IPS DF 4.7 (cell line): ENCODE measurements at regions not wholly inside any gene's neighbourhood (a gene's known extent, or its start where the extent isn't known, plus 50 kb on each side); places are given as distances from the start of the nearest gene placed in this dataset.

ENCODE experiments used
- DNase-seq: peaks from one replicate; pipeline ENCODE4 v3.0.0-alpha.2; 2013; ENCODE audit warnings: low spot score; ENCODE audit errors: extremely low read depth

DNA sequence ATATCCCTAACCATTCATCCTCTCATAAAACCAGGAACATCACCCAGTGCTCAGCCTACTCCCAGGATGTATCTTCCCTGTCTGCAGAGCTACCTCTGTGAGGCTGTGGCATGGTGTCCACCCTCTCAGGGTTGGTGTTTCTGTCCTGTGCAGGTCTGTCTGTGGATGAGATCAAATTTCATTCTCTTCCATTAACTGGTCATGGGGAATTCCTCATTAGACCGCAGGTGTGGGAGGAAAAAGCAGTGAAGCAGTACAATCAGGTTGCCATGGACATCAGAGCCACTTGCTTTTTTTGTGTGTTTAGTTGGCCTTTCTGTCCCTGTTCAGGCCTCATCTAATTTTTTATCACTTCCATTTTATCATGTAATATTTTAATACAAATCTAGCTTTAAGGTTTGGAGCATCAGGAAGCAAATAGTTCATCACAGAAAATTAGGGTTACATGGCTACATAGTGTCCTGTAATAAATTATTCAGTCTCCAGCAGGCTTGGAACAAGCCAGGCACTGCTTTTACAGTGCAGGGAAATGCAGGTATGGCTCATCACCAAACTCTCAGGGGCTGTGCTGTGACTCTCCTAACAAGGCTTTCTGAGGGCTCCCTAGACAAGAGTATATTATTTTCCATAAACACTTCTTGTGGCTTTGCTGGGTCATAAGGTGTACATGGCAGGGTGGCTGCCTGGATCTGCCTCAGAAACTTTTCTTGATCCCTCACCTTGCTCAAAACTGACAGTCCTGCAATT lies 594.9 kb upstream of the IGFBP3 start:
- no peak for DNase-seq

- DNase-seq: no peak
These were observed 592.4 kb upstream of the IGFBP3 start for GRCh38 chr7:46513447-46513848.

DNA sequence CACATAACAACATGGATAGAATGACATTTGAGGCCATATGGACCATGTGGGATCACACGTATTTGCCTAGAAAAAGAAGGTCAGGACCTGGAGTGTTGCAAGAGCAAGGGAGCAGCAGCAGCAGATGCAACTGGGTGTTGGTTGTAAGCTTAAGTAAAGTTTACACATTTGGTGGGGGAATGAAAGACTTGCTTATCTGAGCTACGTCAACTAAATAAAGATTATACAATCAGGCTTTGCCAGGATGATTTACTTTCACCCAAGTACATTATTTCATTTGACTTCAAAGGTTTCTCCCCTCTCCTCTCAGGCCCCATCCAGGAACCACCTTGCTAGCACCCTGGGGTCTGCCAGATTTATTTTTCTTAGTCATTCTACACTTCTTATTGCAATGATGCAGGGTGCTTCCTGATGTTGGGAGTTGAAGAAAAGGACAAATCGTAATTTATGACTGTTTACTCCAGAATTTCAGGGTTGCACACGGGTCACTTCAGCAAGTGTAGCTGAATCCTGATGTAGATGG lies 591.9 kb upstream of the IGFBP3 start:
- DNase-seq: no peak

- DNase-seq: no peak
These were observed 590.6 kb upstream of the IGFBP3 start for GRCh38 chr7:46511442-46512215.

DNA sequence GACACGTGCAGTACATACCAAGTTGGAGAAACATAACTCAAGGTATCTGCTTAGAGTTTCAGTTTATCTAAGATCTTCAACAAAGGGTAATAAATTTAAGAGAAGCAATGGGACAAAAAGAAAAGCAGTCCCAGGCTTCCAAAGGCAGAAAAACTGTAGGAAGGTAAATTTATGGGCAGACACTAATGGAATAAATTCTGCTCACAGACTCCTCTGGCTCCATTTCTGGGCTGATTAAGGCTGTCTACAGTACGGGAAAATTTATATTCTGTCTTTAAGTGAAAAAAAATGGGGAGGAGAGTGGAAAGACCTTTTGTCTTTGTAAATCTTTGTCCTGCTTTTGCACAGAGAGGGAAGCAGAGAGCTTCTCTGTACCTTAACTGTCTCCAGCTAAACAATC lies 587.5 kb upstream of the IGFBP3 start:
- DNase-seq: no peak

- DNase-seq: no peak
These were observed 586.5 kb upstream of the IGFBP3 start for GRCh38 chr7:46507560-46507959.

DNA sequence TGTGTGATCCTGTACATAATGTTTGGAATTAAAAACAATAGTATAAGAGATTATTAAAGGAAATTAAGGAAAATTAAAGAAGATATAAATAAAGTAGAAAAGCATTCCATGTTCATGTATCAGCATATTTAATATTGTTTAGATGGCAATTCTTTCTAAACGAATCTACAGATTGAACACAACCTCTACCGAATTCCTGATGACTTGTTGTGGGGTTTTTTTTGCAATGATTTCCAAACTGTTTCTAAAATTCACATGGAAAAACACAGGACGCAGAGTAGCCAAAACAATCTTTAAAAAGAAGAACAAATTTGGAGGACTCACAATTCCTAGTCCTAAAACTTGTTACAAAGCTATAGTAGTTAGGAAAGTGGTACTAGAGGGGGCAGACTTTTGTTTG lies 573.4 kb upstream of the IGFBP3 start:
- DNase-seq: no peak

- no peak for DNase-seq
These were observed 573.0 kb upstream of the IGFBP3 start for GRCh38 chr7:46494028-46494427.

GRCh38 chr7:46493196-46493595 lies 572.1 kb upstream of the IGFBP3 start:
- DNase-seq: no peak

GRCh38 chr7:46492466-46492865 lies 571.4 kb upstream of the IGFBP3 start:
- no peak for DNase-seq

DNA sequence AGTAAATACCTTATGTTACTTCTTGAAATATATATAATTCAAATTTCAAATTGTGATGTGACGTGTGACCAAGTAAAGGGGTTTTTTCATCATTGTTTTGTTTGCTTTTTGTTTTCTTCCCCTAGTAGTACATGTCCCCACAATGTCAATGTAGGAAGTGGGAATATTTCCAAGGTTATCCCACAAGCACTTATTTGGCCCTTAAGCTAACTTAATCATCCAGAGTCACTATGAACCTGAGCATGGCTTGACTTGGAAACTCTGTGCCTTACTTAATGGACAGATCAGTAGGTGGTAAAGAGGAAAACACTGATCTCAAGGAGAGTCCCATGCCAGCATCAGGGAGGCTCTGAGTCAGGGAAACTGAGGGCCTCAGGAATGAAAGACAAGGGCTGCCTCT lies 569.3 kb upstream of the IGFBP3 start:
- no peak for DNase-seq

- DNase-seq: no peak
These were observed 568.0 kb upstream of the IGFBP3 start for GRCh38 chr7:46489106-46489505.

- no peak for DNase-seq
These were observed 567.5 kb upstream of the IGFBP3 start for GRCh38 chr7:46488607-46489006.

GRCh38 chr7:46486256-46487206 lies 565.5 kb upstream of the IGFBP3 start:
- DNase-seq: no peak

GRCh38 chr7:46485481-46486065 lies 564.5 kb upstream of the IGFBP3 start:
- no peak for DNase-seq

DNA sequence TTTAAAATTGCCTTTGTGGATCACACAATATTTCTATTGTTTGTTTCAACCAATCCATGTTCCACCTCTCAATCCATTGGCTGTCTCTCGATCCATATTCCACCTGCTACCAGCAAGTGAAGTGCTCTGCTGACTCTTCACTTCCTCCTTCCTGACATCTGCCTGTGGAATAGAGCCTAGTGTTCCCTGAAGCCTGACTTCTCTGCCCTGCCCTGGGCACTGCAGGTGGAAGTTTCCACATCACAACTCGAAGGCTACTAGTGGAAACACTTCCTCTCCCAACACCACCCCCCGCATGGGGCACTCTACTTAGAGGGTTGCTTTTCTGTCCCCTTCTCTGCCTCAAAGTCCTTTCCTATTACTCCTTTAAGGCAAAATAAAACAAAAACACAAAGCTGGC lies 563.8 kb upstream of the IGFBP3 start:
- DNase-seq: no peak

GRCh38 chr7:46480619-46481018 lies 559.5 kb upstream of the IGFBP3 start:
- no peak for DNase-seq

DNA sequence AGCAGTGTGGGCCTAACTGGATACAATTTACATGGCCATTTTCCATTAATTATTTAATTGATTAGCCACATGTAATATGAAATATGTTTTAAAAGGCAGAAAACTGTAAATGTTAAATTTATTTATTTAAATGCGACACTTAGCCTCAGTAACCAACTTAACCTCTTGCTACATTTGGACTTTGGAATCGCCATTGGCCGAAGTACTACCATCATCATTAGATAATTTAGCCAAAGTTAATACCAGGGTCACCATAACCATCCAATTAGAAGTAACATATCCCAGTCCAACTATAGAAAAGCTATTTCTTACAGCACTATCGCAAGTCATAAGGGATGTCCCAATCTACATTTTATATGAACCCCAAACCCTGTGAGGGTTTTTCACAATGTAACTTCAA lies 558.6 kb upstream of the IGFBP3 start:
- DNase-seq: no peak

GRCh38 chr7:46478046-46478445 lies 557.0 kb upstream of the IGFBP3 start:
- DNase-seq: no peak

- DNase-seq: no peak
These were observed 547.8 kb upstream of the IGFBP3 start for GRCh38 chr7:46468753-46469356.

DNA sequence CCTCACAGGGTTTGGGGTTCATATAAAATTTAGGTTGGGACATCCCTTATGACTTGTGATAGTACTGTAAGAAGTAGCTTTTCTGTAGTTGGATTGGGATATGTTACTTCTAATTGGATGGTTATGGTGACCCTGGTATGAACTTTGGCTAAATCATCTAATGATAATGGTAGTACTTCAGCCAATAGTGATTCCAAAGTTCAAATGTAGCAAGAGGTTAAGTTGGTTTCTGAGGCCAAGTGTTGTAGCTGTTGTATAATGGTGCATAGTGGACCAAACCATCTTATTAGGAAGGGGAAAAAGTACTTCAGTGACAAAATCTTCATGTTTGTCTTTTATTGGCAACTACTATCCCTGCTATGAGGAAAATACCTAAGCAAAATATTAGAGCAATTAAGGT lies 542.1 kb upstream of the IGFBP3 start:
- DNase-seq: no peak
